Esophagus (tissue), 2 donors: ENCODE measurements at regions not wholly inside any gene's neighbourhood (a gene's known extent, or its start where the extent isn't known, plus 50 kb on each side); places are given as distances from the start of the nearest gene placed in this dataset.
"Not testable (repeated sequence)": the region's sequence is repeated elsewhere in the genome, so short reads cannot be mapped to it uniquely, and the experiment has no call there.

Experiments
- H3K27ac ChIP-seq, 2 donors: one replicate each; pipeline ENCODE4 v1.5.1; 2013; ENCODE audit warnings: low read depth in 2 of 2, mild to moderate bottlenecking in 2 of 2, inconsistent platforms in 1 of 2, low read length in 1 of 2, moderate library complexity in 1 of 2
- H3K27me3 ChIP-seq, 2 donors: one replicate each; pipeline ENCODE4 v1.6.1; 2013; ENCODE audit warnings: low read length in 2 of 2, control low read depth in 1 of 2, mild to moderate bottlenecking in 1 of 2; ENCODE audit not compliant: insufficient read depth in 2 of 2, control insufficient read depth in 1 of 2
- H3K36me3 ChIP-seq, 2 donors: one replicate each; pipeline ENCODE4 v1.6.1; 2013; ENCODE audit warnings: low read length in 1 of 2; ENCODE audit not compliant: control insufficient read depth in 2 of 2, insufficient read depth in 2 of 2
- H3K4me1 ChIP-seq, 2 donors: one replicate each; pipeline ENCODE4 v1.6.1; 2013; ENCODE audit warnings: low read length in 1 of 2; ENCODE audit not compliant: control insufficient read depth in 2 of 2, insufficient read depth in 2 of 2
- H3K4me3 ChIP-seq, 2 donors: one replicate each; pipeline ENCODE4 v1.5.1; 2013; ENCODE audit warnings: low read length in 2 of 2, mild to moderate bottlenecking in 2 of 2, low read depth in 1 of 2, moderate library complexity in 1 of 2
- H3K9me3 ChIP-seq, 2 donors: one replicate each; pipeline ENCODE4 v1.6.1; 2013; ENCODE audit warnings: mild to moderate bottlenecking in 2 of 2, low read depth in 1 of 2, low read length in 1 of 2, moderate library complexity in 1 of 2; ENCODE audit not compliant: control insufficient read depth in 2 of 2, insufficient read depth in 1 of 2
- WGBS, 2 donors: extraction: QIAGEN DNeasy Blood & Tissue Kit; methylation state at CpG; one replicate each; pipeline ENCODE4 v1.1.7; 2013; 5-methylcytosine and 5-hydroxymethylcytosine counted together
- donor health status: healthy with polysubstance abuse.
- donor health status: Bipolar disorder and iron deficiency.

GRCh38 chr2:131774955-131775555 lies 247.4 kb downstream of the CCDC74A start:
- H3K27ac ChIP-seq, H3K4me1 ChIP-seq, H3K27me3 ChIP-seq, H3K9me3 ChIP-seq, H3K4me3 ChIP-seq, H3K36me3 ChIP-seq: not testable (repeated sequence)
- 78% methylated on average over 8 to 10 of the region's 10 CpGs for WGBS, 2 donors

DNA sequence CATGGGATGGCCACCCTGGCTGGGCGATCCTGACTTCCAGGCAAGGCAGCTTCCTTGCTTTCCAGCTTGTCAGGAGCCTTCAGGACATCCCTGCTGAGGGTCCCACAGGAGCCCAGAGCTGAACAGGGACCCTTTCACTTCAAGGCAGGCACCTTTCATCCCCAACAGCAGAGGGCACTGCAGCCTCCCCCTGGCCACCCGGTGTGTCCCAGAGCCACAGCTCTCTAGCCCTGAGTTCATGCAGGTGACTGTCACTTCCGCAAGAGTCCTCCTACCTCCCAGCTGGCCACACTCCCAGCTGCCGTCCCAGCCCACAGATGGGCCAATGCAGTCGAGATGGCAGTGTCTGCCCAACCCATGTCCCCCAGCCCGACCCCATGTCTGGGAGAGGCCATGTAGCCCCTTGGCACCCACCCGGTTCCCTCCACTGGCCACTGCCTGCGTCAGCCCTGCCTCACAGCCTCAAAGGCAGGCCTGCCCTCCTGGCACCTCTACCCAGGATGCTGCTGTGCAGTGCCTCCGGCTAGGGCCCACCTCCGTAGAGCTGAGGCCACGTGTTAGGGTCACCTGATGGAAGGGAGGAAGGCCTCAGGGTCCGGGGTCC lies 248.3 kb downstream of the CCDC74A start:
- not testable (repeated sequence) for H3K27ac ChIP-seq, H3K4me3 ChIP-seq, H3K9me3 ChIP-seq, H3K36me3 ChIP-seq, H3K27me3 ChIP-seq, H3K4me1 ChIP-seq
- WGBS, 2 donors: 77 to 85% methylated on average over 9 to 12 of the region's 12 CpGs

- not testable (repeated sequence) for H3K4me3 ChIP-seq, H3K9me3 ChIP-seq, H3K36me3 ChIP-seq, H3K4me1 ChIP-seq, H3K27me3 ChIP-seq, H3K27ac ChIP-seq
- 89 to 95% methylated on average over 5 of the region's 5 CpGs for WGBS, 2 donors
These were observed 252.8 kb downstream of the CCDC74A start for GRCh38 chr2:131780446-131780845.

GRCh38 chr2:131801210-131801744 lies 273.6 kb downstream of the CCDC74A start:
- Histone ChIP-seq H3K4me3 (no peak overlapping the region), H3K36me3 (no peaks in the 10 kb centered on the region), H3K27me3 (no peaks in the 10 kb centered on the region), H3K4me1 (no peaks in the 10 kb centered on the region), H3K9me3 (no peaks in the 10 kb centered on the region), H3K27ac (no peak overlapping the region)
- WGBS, 2 donors: 53 to 60% methylated on average over 38 to 42 of the region's 42 CpGs

GRCh38 chr2:131801745-131802350 lies 274.2 kb downstream of the CCDC74A start:
- WGBS, 2 donors: 0 to 2% methylated on average over 40 of the region's 41 CpGs
- not testable (repeated sequence) for H3K9me3 ChIP-seq, H3K27me3 ChIP-seq, H3K4me1 ChIP-seq, H3K36me3 ChIP-seq, H3K27ac ChIP-seq
- peak overlapping the region; percentile 31 to 35 for H3K4me3 ChIP-seq

DNA sequence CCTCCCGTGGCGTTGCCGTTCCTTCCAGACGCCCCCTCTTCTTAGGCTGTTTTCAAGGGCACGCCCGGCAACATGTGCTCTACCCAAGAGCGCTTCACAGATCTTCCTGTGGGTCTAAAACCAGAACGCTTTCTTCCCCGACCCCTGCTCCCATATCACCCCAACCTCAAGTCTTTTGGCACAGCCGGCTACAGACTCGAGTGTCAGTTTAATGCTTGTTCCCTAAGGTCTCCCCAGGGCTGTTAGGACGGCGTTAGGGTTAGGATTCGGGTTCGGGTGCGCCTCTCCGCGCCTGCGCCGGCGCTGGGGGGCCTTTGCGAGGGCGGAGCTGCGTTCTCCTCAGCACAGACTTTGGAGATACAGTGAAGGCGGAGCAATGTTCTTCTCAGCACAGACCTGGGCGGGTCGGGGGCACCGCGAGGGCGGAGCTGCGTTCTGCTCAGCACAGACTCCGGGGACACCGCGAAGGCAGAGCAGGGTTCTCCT lies 274.7 kb downstream of the CCDC74A start:
- H3K27me3 ChIP-seq, H3K9me3 ChIP-seq, H3K27ac ChIP-seq, H3K4me1 ChIP-seq, H3K36me3 ChIP-seq: not testable (repeated sequence)
- 6 to 8% methylated on average over 34 of the region's 34 CpGs for WGBS, 2 donors
- peak overlapping the region; percentile 31 to 35 for H3K4me3 ChIP-seq

DNA sequence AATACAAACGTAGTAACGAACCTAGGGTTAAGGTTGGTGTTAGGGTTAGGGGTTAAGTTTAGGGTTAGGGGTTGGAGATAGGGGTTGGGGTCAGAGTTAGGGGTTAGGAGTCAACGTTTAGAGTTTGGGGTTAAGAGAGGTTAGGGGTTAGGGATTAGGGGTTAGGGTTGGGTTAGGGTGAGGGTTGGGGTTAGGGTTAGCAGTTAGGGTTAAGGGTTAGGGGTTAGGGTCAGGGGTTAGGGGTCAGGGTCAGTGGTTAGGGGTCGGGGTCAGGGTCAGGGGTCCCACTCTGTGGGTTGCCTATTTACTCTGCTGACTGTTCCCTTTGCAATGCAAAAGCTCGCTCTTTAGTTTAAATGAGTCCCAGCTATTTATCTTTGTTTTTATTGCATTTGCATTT lies 275.5 kb downstream of the CCDC74A start:
- not testable (repeated sequence) for H3K4me3 ChIP-seq, H3K4me1 ChIP-seq, H3K9me3 ChIP-seq, H3K27ac ChIP-seq, H3K27me3 ChIP-seq, H3K36me3 ChIP-seq
- 62 to 71% methylated on average over 5 of the region's 5 CpGs for WGBS, 2 donors

DNA sequence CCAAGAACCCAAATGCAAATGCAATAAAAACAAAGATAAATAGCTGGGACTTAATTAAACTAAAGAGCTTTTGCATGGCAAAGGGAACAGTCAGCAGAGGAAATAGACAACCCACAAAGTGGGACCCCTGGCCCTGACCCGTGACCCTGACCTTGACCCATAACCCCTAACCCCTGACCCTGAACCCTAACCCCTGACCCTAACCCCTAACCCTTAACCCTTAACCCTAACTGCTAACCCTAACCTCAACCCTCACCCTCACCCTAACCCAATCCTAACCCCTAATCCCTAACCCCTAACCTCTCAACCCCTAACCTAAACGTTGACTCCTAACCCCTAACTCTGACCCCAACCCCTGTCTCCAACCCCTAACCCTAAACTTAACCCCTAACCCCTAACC lies 284.9 kb downstream of the CCDC74A start:
- not testable (repeated sequence) for H3K4me3 ChIP-seq, H3K9me3 ChIP-seq, H3K27me3 ChIP-seq, H3K27ac ChIP-seq, H3K36me3 ChIP-seq, H3K4me1 ChIP-seq
- 44 to 72% methylated on average over 2 of the region's 2 CpGs for WGBS, 2 donors

- 96 to 97% methylated on average over 21 of the region's 21 CpGs for WGBS, 2 donors
- H3K4me3 ChIP-seq, H3K36me3 ChIP-seq, H3K27ac ChIP-seq, H3K9me3 ChIP-seq, H3K4me1 ChIP-seq, H3K27me3 ChIP-seq: not testable (repeated sequence)
These were observed 285.7 kb downstream of the CCDC74A start for GRCh38 chr2:131813378-131813777.
